Left ventricle myocardium inferior (tissue), 1 donor: ENCODE measurements at regions not wholly inside any gene's neighbourhood (a gene's known extent, or its start where the extent isn't known, plus 50 kb on each side); places are given as distances from the start of the nearest gene placed in this dataset.
A peak's percentile ranks its signal among the peaks of the same experiment; 100 is the strongest.

ENCODE experiments used
- DNase-seq: peaks from one replicate; pipeline ENCODE4 v3.0.0-alpha.2; 2020
- H3K27ac ChIP-seq: fragments of 200-600 bp; replicated peaks from 2 replicates; pipeline ENCODE4 v1.8.0; 2021
- H3K27me3 ChIP-seq: fragments of 200-600 bp; 2 replicates; pipeline ENCODE4 v1.8.0; 2021; ENCODE audit warnings: low read depth
- H3K36me3 ChIP-seq: fragments of 200-600 bp; 2 replicates; pipeline ENCODE4 v1.8.0; 2021
- H3K4me1 ChIP-seq: fragments of 200-600 bp; 2 replicates; pipeline ENCODE4 v1.8.0; 2021
- H3K4me3 ChIP-seq: fragments of 200-600 bp; 2 replicates; pipeline ENCODE4 v1.8.0; 2021; ENCODE audit warnings: mild to moderate bottlenecking, moderate library complexity
- H3K9me3 ChIP-seq: fragments of 200-600 bp; replicated peaks from 2 replicates; pipeline ENCODE4 v1.8.0; 2021
- intact Hi-C: fragments of 100-400 bp; cut with micrococcal nuclease; formaldehyde crosslinking; loops from one replicate; pipeline ENCODE4 v1.11.0; 2022
- TF ChIP-seq, protein P1 (sequence below): fragments of 200-600 bp; IDR thresholded peaks from 2 replicates; pipeline ENCODE4 v1.8.0; 2021; ENCODE audit warnings: antibody characterized with exemption, mild to moderate bottlenecking, borderline replicate concordance
- donor health status: DM: no; HTN: yes; CAD: no; lungs with severe emphysema.

- H3K27ac ChIP-seq: no peak overlapping the region
- TF ChIP-seq, protein P1, sequence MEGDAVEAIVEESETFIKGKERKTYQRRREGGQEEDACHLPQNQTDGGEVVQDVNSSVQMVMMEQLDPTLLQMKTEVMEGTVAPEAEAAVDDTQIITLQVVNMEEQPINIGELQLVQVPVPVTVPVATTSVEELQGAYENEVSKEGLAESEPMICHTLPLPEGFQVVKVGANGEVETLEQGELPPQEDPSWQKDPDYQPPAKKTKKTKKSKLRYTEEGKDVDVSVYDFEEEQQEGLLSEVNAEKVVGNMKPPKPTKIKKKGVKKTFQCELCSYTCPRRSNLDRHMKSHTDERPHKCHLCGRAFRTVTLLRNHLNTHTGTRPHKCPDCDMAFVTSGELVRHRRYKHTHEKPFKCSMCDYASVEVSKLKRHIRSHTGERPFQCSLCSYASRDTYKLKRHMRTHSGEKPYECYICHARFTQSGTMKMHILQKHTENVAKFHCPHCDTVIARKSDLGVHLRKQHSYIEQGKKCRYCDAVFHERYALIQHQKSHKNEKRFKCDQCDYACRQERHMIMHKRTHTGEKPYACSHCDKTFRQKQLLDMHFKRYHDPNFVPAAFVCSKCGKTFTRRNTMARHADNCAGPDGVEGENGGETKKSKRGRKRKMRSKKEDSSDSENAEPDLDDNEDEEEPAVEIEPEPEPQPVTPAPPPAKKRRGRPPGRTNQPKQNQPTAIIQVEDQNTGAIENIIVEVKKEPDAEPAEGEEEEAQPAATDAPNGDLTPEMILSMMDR: no peak
- H3K9me3 ChIP-seq: no peaks in the 10 kb centered on the region
- H3K4me3 ChIP-seq: no peak overlapping the region
- H3K4me1 ChIP-seq: no peaks in the 10 kb centered on the region
- intact Hi-C loops: no loop called here
- no peaks in the 10 kb centered on the region for H3K27me3 ChIP-seq
- no peaks in the 10 kb centered on the region for H3K36me3 ChIP-seq
- DNase-seq: no peak
Measured at GRCh38 chr1:55724551-55725325, 509.6 kb upstream of the USP24 start.

DNA sequence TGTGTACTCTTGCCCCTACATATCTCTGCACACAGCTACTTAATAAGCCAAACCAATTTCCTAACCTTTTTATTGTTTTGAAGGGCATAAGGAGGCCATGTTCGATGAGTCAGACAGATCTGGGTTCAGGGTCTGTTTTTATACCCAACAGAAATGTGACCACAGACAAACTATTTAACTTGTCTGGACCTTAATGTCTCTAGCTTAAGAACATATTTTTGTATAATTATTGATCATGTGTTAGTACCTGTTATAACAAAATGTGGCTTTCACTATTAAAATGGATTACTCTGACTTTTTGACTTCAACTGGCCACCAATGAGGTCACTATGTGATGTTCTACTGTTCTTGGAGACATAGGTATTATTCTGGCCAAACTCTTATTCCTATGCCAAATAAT is 507.8 kb upstream of the USP24 start:
- H3K27ac ChIP-seq: no peak overlapping the region
- no peak for DNase-seq
- intact Hi-C loops: no loop called here
- no peaks in the 10 kb centered on the region for H3K9me3 ChIP-seq
- TF ChIP-seq, protein P1: no peak
- no peak overlapping the region for H3K4me3 ChIP-seq
- no peaks in the 10 kb centered on the region for H3K36me3 ChIP-seq
- no peaks in the 10 kb centered on the region for H3K27me3 ChIP-seq
- peaks cover 5% of the 10 kb centered on the region for H3K4me1 ChIP-seq

DNA sequence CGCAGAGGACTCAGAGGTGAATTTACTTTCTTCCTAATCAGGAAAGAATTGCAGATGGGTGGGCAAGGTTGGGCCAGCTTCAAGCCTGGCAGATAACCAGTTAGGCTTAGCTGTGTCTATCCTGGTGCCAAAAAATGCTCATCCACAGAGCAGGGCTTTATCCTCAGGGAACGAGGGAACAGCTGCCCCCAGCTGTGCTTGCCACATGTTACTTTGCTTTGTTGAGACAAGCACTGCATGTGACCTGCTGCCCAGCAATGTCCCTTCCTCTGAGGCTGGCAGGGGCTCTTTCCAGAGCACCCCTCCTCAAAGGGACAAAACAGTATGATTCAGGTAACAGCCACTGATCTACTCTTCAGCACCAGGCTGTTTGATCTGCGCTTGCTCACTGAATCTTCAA is 505.1 kb upstream of the USP24 start:
- Histone ChIP-seq H3K27me3 (no peaks in the 10 kb centered on the region), H3K27ac (peak overlapping the region; percentile 51), H3K4me1 (peaks cover 10% of the 10 kb centered on the region), H3K4me3 (no peak overlapping the region), H3K36me3 (no peaks in the 10 kb centered on the region), H3K9me3 (no peaks in the 10 kb centered on the region)
- peak; percentile 55 for DNase-seq
- TF ChIP-seq, protein P1: no peak
- intact Hi-C loops: no loop called here

DNA sequence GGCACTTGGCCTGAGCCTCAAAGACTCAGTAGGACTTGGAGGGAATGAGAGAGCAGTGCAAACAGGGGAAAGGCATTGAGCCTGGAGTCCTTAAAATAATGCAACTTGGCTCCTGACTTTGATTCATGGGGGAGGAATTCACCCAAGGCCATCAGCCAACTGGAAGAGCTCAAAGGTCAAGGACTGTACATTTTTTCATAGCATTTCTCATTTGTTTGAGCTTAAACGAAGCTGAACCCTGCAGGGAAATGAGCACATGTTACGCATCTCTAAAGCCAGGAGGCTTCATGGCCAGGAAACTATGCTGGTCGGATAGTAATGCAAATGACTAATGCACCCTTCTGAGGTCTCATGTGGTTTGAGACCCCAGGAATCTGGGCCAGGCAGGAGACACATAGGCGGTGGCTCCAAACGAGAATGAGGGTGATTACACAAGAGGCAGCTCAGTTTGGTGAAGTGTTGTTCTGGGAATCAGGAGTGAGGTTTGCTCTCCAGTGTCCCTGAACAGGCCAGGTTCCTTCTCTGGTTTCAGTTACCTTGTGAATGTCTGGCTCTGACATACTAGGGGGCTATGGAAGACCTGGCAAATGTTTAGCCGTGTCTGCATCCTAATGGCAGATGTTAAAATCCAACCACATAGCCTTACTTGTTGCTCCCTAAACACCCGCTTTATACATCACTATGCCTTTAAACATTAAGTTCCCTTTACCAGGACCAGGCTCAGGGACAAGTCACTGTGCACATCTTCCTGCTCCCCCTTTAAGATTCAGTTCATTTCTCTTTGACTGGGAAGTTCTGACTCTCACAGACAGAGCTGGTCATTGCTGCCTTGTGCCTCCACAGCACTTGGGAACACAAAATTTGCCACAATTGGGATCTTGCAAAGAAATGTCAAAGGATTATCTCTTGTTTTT is 503.9 kb upstream of the USP24 start:
- Histone ChIP-seq H3K9me3 (no peaks in the 10 kb centered on the region), H3K27me3 (no peaks in the 10 kb centered on the region), H3K4me1 (peaks cover 10% of the 10 kb centered on the region), H3K4me3 (no peak overlapping the region), H3K36me3 (no peaks in the 10 kb centered on the region), H3K27ac (peak overlapping the region; percentile 51)
- intact Hi-C loops: no loop called here
- peak; percentile 20 for DNase-seq
- TF ChIP-seq, protein P1: no peak

- Histone ChIP-seq H3K4me3 (no peak overlapping the region), H3K4me1 (peaks cover 10% of the 10 kb centered on the region), H3K27ac (no peak overlapping the region), H3K36me3 (no peaks in the 10 kb centered on the region), H3K9me3 (no peaks in the 10 kb centered on the region), H3K27me3 (no peaks in the 10 kb centered on the region)
- DNase-seq: no peak
- intact Hi-C loops: no loop called here
- TF ChIP-seq, protein P1: no peak
Measured at GRCh38 chr1:55717111-55717510, 501.9 kb upstream of the USP24 start.
